IPS-NIHi7 (cell line): ENCODE measurements at regions not wholly inside any gene's neighbourhood (a gene's known extent, or its start where the extent isn't known, plus 50 kb on each side); places are given as distances from the start of the nearest gene placed in this dataset.

Experiments
- DNase-seq: peaks from one replicate; pipeline ENCODE4 v3.0.0; 2012; ENCODE audit warnings: mixed read lengths; ENCODE audit errors: extremely low spot score

- DNase-seq = no peak
Observed at GRCh38 chr12:66852091-66852490, 173.2 kb upstream of the GRIP1 start.

GRCh38 chr12:66852765-66853164, 173.9 kb upstream of the GRIP1 start:
- DNase-seq = no peak

- DNase-seq = no peak
Observed at GRCh38 chr12:66859751-66860440, 181.0 kb upstream of the GRIP1 start.

- DNase-seq = peak; percentile 53
Observed at GRCh38 chr12:66860752-66861750, 182.2 kb upstream of the GRIP1 start.

GRCh38 chr12:66862356-66862985, 183.6 kb upstream of the GRIP1 start:
- DNase-seq = no peak

GRCh38 chr12:66863276-66863675, 184.4 kb upstream of the GRIP1 start:
- DNase-seq = no peak

- DNase-seq = no peak
Observed at GRCh38 chr12:66877925-66878324, 199.0 kb upstream of the GRIP1 start.

- no peak for DNase-seq
Observed at GRCh38 chr12:66879409-66879808, 200.5 kb upstream of the GRIP1 start.

- no peak for DNase-seq
Observed at GRCh38 chr12:66881386-66881785, 202.5 kb upstream of the GRIP1 start.

GRCh38 chr12:66884091-66884490, 205.2 kb upstream of the GRIP1 start:
- DNase-seq = no peak

- no peak for DNase-seq
Observed at GRCh38 chr12:66885115-66885875, 206.4 kb upstream of the GRIP1 start.

GRCh38 chr12:66896797-66897196, 217.9 kb upstream of the GRIP1 start:
- no peak for DNase-seq

GRCh38 chr12:66898700-66899469, 220.0 kb upstream of the GRIP1 start:
- no peak for DNase-seq

GRCh38 chr12:66899588-66899987, 220.7 kb upstream of the GRIP1 start:
- DNase-seq = no peak

GRCh38 chr12:66900616-66901015, 221.7 kb upstream of the GRIP1 start:
- DNase-seq = no peak

- no peak for DNase-seq
Observed at GRCh38 chr12:66901138-66901932, 222.5 kb upstream of the GRIP1 start.

- DNase-seq = no peak
Observed at GRCh38 chr12:66902020-66902419, 223.1 kb upstream of the GRIP1 start.

GRCh38 chr12:66903782-66904396, 225.0 kb upstream of the GRIP1 start:
- no peak for DNase-seq

GRCh38 chr12:66905201-66905600, 226.3 kb upstream of the GRIP1 start:
- no peak for DNase-seq
